ENCODE measurements at regions not wholly inside any gene's neighbourhood (a gene's known extent, or its start where the extent isn't known, plus 50 kb on each side); places are given as distances from the start of the nearest gene placed in this dataset.

DNA sequence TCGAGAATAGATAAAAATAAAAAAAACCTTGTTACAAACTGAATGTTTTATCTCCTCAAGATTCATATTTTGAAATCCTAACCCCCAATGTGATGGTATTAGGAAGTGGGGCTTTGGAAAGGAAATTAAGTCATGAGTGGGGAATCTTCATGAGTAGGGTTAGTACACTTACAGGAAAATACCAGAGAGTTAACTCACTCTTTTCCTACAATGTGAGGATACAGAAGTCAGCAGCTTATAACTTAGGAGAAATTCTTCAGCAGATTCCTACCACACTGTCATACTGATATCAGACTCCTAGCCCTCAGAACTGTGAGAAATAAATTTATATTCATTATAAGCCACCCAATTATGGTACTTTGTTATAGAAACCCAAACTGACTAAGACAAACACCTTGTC, 453.1 kb downstream of the GBE1 start:
- TF ChIP-seq CTCF (IDR thresholded peaks at IDR 0.05) = no peak
- no peak for TF ChIP-seq POLR2A (IDR thresholded peaks at IDR 0.05)

Measured in heart left ventricle (tissue), 13 donors.